ENCODE measurements at regions not wholly inside any gene's neighbourhood (a gene's known extent, or its start where the extent isn't known, plus 50 kb on each side); places are given as distances from the start of the nearest gene placed in this dataset.

DNA sequence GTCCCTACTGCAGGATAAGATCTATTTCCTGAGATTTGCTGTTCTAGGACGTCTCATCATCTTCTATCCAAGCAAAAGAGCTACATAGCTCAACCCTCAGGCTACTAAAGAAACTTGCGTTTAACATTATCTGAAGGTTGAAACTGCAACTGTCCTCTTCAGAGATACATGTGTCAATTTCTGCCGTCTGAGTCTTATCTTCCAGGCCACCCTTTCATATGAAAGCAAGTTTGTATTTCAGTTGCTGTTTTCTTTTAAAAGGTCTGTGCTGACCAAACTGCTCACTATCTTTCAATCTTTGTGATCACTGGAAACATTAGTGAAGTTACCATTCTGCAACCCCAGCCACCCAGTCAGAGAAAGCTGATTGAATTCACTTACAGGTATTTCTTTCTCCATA, 108.6 kb upstream of the RAB3GAP2 start:
- TF ChIP-seq, protein P1, sequence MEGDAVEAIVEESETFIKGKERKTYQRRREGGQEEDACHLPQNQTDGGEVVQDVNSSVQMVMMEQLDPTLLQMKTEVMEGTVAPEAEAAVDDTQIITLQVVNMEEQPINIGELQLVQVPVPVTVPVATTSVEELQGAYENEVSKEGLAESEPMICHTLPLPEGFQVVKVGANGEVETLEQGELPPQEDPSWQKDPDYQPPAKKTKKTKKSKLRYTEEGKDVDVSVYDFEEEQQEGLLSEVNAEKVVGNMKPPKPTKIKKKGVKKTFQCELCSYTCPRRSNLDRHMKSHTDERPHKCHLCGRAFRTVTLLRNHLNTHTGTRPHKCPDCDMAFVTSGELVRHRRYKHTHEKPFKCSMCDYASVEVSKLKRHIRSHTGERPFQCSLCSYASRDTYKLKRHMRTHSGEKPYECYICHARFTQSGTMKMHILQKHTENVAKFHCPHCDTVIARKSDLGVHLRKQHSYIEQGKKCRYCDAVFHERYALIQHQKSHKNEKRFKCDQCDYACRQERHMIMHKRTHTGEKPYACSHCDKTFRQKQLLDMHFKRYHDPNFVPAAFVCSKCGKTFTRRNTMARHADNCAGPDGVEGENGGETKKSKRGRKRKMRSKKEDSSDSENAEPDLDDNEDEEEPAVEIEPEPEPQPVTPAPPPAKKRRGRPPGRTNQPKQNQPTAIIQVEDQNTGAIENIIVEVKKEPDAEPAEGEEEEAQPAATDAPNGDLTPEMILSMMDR (conservative IDR thresholded peaks at IDR 0.05) = no peak
- no peak for TF ChIP-seq EZH2 (IDR thresholded peaks at IDR 0.05; ENCODE audit: low read depth)
- ChIA-PET POLR2A (ENCODE audit: unreplicated experiment) (no interaction called here), CTCF (no interaction called here)
- peaks cover 7% of the 10 kb centered on the region for H3K9me3 ChIP-seq (ENCODE audit: insufficient read depth, low read depth)
- H3K4me2 ChIP-seq = no peak overlapping the region
- no peak for DNase-seq
- intact Hi-C loops (cut with micrococcal nuclease; ENCODE audit: unreplicated experiment) = no loop called here
- no peak overlapping the region for H3K27ac ChIP-seq
- no peaks in the 10 kb centered on the region for H3F3A ChIP-seq (ENCODE audit: insufficient read depth, low read depth)
- H3K4me1 ChIP-seq (replicated peaks; ENCODE audit: insufficient read depth) = 0 out of 2 replicates have a peak, but pooled peaks cover 4% of the 10 kb centered on the region
- H3K27me3 ChIP-seq (ENCODE audit: insufficient read depth, low read depth) = no peaks in the 10 kb centered on the region
- H3K79me2 ChIP-seq (ENCODE audit: low read depth) = no peaks in the 10 kb centered on the region
- no peaks in the 10 kb centered on the region for H4K20me1 ChIP-seq (ENCODE audit: insufficient read depth)
- no peak overlapping the region; the same call in 1 of the 2 replicates for H2AFZ ChIP-seq
- BruUV-seq (replicated peaks) = no TSS peak
- H3K9me2 ChIP-seq (ENCODE audit: insufficient read depth) = no peaks in the 10 kb centered on the region
- H3K4me3 ChIP-seq = no peak overlapping the region
- H3K36me3 ChIP-seq (ENCODE audit: low read depth) = no peaks in the 10 kb centered on the region

DNA sequence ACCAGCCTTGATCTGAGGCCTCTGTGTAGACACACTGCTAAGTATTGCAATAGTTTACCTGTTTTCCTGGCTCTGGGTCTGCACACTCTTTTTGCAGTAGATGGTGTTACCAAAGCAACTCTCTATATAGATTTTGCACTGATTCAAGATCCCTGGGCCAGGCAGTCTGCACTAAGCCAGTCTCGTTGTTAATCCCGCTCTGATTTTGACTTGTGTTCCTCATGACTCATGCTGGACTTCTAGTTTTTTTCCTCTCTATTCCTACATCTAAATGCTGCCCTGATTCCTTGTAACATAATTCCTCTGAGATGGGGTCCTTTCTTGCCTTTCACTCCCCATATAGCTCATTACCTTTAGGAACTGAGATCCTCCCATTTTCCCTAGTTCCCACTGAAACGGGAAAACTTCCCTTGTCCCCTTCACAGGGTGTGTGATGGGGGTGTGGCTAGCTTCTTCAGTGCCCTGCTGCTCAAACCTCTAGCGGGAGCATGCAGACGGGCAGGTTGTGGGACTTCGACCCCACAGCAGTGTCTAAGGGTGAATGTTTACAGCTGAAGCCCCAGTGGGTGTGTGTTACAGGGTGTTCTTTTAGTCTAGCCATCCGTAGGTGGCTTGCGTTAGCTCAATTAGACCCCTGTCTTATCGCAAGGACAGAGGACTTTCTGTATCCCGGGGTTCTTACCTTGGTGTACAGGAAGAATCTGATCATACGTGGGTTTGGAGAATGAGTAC, 106.5 kb upstream of the RAB3GAP2 start:
- intact Hi-C loops (cut with micrococcal nuclease; ENCODE audit: unreplicated experiment) = loop anchor here (10.0 kb wide), 1 partner anchor 396 kb away; no protein-coding TSS in a partner anchor
- no peak for TF ChIP-seq EZH2 (IDR thresholded peaks at IDR 0.05; ENCODE audit: low read depth)
- TF ChIP-seq, protein P1 (conservative IDR thresholded peaks at IDR 0.05) = no peak
- Histone ChIP-seq H3K4me3 (no peak overlapping the region), H4K20me1 (ENCODE audit: insufficient read depth) (no peaks in the 10 kb centered on the region), H3K27me3 (ENCODE audit: insufficient read depth, low read depth) (no peaks in the 10 kb centered on the region), H3K79me2 (ENCODE audit: low read depth) (no peaks in the 10 kb centered on the region), H2AFZ (no peak overlapping the region), H3K4me2 (no peak overlapping the region), H3K4me1 (replicated peaks; ENCODE audit: insufficient read depth) (peaks cover 4% of the 10 kb centered on the region; the same call in 1 of the 2 replicates), H3K36me3 (ENCODE audit: low read depth) (no peaks in the 10 kb centered on the region), H3K9me3 (ENCODE audit: insufficient read depth, low read depth) (no peaks in the 10 kb centered on the region; the same call in 1 of the 2 replicates), H3K27ac (no peak overlapping the region), H3K9me2 (ENCODE audit: insufficient read depth) (no peaks in the 10 kb centered on the region), H3F3A (ENCODE audit: insufficient read depth, low read depth) (no peaks in the 10 kb centered on the region)
- no peak for DNase-seq
- ChIA-PET POLR2A (ENCODE audit: unreplicated experiment) (no interaction called here), CTCF (no interaction called here)
- no TSS peak for BruUV-seq (replicated peaks)

DNA sequence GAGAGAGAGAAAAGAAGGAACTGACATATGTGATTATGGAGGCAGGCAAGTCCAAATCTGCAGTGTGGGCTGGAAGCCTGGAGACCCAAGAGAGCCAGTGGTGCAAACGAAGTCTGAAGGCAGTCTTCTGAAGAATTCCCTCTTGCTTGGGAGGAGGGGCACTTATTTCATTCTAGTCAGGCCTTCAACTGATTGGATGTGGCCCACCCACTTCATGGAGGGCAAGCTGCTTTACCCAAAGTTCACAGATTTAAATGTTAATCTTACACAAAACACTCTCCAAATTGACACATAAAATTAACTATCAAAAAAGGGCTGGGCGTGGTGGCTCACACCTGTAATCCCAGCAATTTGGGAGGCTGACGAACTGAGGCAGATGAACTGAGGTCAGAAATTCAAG, 103.5 kb upstream of the RAB3GAP2 start:
- CTCF ChIA-PET = no interaction called here
- no peaks in the 10 kb centered on the region for H3K36me3 ChIP-seq (ENCODE audit: low read depth)
- peaks cover 12% of the 10 kb centered on the region for H3F3A ChIP-seq (ENCODE audit: insufficient read depth, low read depth)
- TF ChIP-seq EZH2 (IDR thresholded peaks at IDR 0.05; ENCODE audit: low read depth) = no peak
- TF ChIP-seq, protein P1 (conservative IDR thresholded peaks at IDR 0.05) = no peak
- BruUV-seq (replicated peaks) = no TSS peak
- no peak overlapping the region for H3K4me2 ChIP-seq
- no peak overlapping the region for H3K4me3 ChIP-seq
- H4K20me1 ChIP-seq (ENCODE audit: insufficient read depth) = no peaks in the 10 kb centered on the region
- DNase-seq = no peak
- intact Hi-C loops (cut with micrococcal nuclease; ENCODE audit: unreplicated experiment) = loop anchor here (10.0 kb wide), 1 partner anchor 399 kb away; no protein-coding TSS in a partner anchor
- no peaks in the 10 kb centered on the region for H3K9me2 ChIP-seq (ENCODE audit: insufficient read depth)
- H3K4me1 ChIP-seq (replicated peaks; ENCODE audit: insufficient read depth) = peaks cover 16% of the 10 kb centered on the region
- POLR2A ChIA-PET (ENCODE audit: unreplicated experiment) = no interaction called here
- H2AFZ ChIP-seq = no peak overlapping the region
- no peaks in the 10 kb centered on the region for H3K79me2 ChIP-seq (ENCODE audit: low read depth)
- no peaks in the 10 kb centered on the region for H3K9me3 ChIP-seq (ENCODE audit: insufficient read depth, low read depth)
- no peak overlapping the region for H3K27ac ChIP-seq
- no peaks in the 10 kb centered on the region for H3K27me3 ChIP-seq (ENCODE audit: insufficient read depth, low read depth)

All from PC-9 (cell line).